A549 (cell line): ENCODE measurements at regions not wholly inside any gene's neighbourhood (a gene's known extent, or its start where the extent isn't known, plus 50 kb on each side); places are given as distances from the start of the nearest gene placed in this dataset.

ENCODE experiments used
- CHD4 ChIP-seq: fragments of 200-600 bp; sonication (generic); IDR thresholded peaks from 2 replicates; pipeline ENCODE4 v1.6.1; 2016; ENCODE audit warnings: antibody characterized with exemption, mild to moderate bottlenecking, borderline replicate concordance
- CTCF ChIP-seq: fragments of >200 bp; sonication (Bioruptor Twin); formaldehyde crosslinking; IDR thresholded peaks from 3 replicates; pipeline ENCODE4 v1.5.1; 2016
- EHF ChIP-seq: fragments of 250-450 bp; sonication (Bioruptor Pico); IDR thresholded peaks from 2 replicates; pipeline ENCODE4 v1.5.0; 2020; ENCODE audit warnings: mild to moderate bottlenecking
- FOSL2 ChIP-seq, 2 experiments: fragments of 450-650 bp in 1 of 2; fragments of >200 bp in 1 of 2; sonication (Bioruptor Twin) in 1 of 2; formaldehyde crosslinking; IDR thresholded peaks; 2 replicates each; pipeline versions ENCODE4 v1.5.0 to v1.6.1; 2016 to 2020; ENCODE audit warnings: mild to moderate bottlenecking in 1 of 2, moderate library complexity in 1 of 2
- POLR2A ChIP-seq: IDR thresholded peaks from 2 replicates; pipeline ENCODE4 v1.6.1; 2012; ENCODE audit warnings: mild to moderate bottlenecking, low read length
- TF ChIP-seq, protein P1 (sequence below): fragments of >200 bp; sonication (Bioruptor Twin); formaldehyde crosslinking; IDR thresholded peaks from 2 replicates; pipeline ENCODE4 v1.6.1; 2016

- TF ChIP-seq CTCF (no peak), POLR2A (no peak), CHD4 (no peak), EHF (CRISPR knock-in tag) (no peak), FOSL2 (IDR thresholded peaks at IDR 0.05) (no peak), FOSL2 (CRISPR knock-in tag; IDR thresholded peaks at IDR 0.05) (no peak)
- TF ChIP-seq, protein P1, sequence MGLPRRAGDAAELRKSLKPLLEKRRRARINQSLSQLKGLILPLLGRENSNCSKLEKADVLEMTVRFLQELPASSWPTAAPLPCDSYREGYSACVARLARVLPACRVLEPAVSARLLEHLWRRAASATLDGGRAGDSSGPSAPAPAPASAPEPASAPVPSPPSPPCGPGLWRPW: no peak
These were observed 314.5 kb upstream of the KCNJ16 start for GRCh38 chr17:69760562-69760961.
